A673 (cell line): ENCODE measurements at regions not wholly inside any gene's neighbourhood (a gene's known extent, or its start where the extent isn't known, plus 50 kb on each side); places are given as distances from the start of the nearest gene placed in this dataset.

Source experiments
- CTCF ChIP-seq: fragments of 300-800, 200-600 bp; sonication (generic); conservative IDR thresholded peaks from 2 replicates; pipeline ENCODE4 v1.5.1; 2017; ENCODE audit warnings: low read depth, mild to moderate bottlenecking, antibody characterized with exemption, low read length, moderate library complexity, mixed read lengths
- EZH2 ChIP-seq: fragments of 200-600 bp; sonication (generic); IDR thresholded peaks from 2 replicates; pipeline ENCODE4 v1.6.1; 2017; ENCODE audit warnings: borderline replicate concordance, low read depth, mild to moderate bottlenecking, mixed read lengths, antibody characterized with exemption, low read length; ENCODE audit not compliant: poor library complexity, severe bottlenecking

DNA sequence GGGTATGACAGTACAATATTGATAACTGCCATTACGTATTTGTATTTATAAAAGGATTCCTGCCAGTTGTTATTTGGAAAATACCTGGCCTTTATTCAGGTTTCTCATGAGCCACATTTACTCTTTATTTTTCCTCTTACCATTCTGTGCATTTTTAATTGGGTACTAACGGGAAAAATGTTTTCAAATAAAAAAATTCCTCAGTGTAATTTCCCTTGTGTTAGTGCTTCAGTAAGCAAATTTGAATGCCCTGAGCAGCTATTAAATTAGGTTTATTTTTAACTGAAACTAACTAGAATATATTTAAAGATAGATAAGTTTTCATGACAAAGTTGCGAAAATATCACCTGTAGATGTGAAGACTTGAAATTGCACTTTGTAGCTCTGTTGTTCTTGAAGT, 146.0 kb downstream of the PTCHD4 start:
- no peak for TF ChIP-seq CTCF
- TF ChIP-seq EZH2 = no peak
